Activated gamma-delta T cell (primary cell): ENCODE measurements at regions not wholly inside any gene's neighbourhood (a gene's known extent, or its start where the extent isn't known, plus 50 kb on each side); places are given as distances from the start of the nearest gene placed in this dataset.

ENCODE experiments used
- DNase-seq: peaks from one replicate; lab custom pipeline; 2025; lab: John Stamatoyannopoulos, UW

DNA sequence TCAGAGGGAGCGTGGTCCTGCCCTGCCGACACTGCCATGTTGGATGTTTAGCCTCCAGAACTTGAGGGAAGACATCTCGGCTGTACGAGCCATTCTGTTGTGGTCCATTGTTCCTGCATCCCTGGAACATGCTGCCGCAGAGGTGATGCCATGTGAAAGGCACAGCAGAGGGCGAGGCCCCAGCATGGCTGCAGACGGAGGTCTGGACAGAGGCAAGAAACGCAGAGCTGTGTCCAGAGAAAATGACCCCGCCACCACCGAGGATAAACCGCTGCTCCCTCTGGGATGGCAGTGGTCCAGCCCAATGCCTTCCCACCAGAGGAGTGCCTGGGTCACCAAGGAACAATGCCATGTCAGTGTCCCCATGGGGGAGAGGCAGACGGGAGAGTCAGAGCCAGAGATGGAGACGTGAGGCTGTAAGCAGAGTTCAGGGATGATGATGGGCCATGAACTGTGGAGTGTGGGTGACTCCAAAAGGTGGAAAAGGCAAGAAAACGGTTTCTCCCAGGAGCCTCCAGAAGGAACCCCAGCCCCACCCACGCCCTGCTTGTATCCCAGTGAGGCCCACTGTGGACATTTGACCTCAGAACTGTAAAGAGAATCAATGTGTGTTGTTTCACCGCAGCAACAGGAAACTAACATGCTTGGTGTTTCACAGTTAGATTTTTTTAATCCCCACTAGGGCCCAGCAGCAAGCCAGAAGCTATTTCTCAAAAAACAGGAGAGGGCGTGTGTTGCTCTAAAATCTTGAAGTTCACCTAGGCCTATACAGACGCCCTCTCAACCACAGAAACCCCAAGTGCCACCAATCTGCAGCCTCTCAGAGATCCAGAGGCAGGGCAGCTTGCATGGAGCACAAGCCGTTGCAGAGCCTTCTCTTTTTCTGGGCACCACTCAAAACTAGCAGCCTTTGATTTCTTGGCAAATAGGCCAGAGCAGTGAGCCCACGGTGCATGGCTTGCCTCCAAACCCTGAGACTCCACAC is 1422.9 kb downstream of the TBC1D22A start:
- no peak for DNase-seq

DNA sequence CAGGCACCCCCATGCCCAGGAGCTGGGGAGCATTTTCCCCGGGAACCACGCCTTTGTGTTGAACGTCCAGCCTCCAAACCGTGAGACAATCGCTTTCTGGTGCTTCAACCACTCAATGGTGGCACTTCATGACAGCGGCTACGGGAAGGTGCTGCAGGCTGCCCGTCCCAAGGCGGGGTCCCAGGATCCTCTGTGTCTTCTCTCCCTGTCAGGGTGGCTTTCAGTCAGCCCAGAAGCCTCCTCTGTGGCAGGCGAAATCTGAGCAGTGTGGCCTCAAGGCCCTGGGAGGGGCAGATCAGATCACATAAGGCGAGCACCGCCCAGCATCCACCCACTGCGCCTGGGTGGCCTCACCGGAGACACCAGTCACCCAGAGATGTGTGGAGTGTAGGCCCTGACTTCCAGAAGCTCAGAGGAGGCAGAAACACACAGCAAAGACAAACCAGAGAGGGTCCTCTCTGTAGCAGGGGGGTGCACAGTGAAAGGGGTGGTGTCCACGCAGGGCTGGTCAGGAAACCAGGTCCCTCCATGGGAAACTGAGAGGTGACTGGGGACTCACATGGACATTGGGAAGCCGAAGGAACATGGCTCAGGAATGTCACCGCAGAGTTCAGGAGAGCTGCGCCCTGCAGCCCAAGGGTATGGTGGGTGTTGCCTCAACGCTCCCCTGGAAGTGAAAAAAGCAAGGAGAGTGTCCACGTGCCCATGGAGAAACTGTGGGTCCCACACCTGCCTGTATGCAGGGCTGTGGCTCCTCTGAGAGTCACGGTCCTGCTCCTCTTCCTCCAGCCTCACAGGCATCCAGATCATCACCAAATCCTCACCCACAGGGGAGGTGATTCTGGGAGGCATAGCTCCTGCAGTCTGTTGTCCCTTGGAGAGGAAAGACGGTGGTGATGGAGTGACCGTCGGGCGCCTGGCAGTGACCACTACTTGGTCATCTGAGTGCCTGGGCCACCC is 1420.7 kb downstream of the TBC1D22A start:
- no peak for DNase-seq

DNA sequence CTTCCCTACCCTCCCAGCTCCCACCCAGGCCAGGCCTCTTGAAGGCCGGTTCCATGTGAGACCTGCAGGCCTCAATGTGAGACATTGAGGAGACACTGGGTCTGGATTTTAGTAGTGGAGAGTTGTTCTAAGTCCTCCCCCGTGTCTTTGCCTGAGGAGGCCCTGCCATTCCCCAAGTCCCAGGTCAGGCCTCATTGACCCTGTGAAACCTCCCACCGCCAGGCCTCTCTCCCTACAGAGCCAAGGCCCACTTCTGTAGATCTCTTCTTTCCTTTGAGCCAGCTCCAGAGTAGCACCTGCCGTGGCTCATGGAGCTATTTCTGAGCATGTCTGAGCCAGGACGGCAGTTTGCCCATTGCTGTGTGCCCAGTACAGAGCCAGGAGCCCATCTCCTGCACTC is 1419.6 kb downstream of the TBC1D22A start:
- no peak for DNase-seq

DNA sequence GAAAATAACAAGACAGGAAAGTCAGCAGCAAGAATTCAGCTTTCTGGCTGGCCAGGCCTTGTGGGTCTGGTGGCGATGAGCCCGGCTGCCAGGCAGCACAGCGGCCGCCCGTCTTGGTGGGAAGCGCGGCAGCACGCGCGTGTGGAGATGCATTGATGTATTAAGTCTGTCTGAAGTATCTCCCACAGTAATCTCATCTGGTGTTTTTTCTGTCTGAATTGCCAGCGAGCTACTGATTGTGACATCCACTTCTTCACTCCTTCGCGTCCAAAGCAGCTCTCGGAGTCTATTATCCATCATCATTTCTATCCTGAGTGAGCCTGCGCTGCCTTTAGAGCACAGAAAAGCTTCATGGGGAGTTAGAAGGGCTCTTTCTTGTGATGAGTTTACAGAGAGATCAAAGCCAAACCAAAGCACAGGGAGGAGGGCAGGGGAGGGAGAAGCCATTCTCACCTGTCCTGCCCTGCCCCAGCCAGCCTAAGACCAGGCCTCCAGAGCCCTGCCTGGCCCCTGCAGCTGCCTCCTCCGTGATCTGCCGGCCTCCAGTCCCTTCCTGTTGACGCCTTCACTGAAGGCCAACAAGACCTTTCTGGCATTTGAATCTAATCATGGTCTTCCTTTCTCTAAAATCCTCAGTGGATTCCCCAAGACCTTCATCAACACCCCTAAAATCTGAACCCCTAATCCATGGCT is 1419.0 kb downstream of the TBC1D22A start:
- no peak for DNase-seq

DNA sequence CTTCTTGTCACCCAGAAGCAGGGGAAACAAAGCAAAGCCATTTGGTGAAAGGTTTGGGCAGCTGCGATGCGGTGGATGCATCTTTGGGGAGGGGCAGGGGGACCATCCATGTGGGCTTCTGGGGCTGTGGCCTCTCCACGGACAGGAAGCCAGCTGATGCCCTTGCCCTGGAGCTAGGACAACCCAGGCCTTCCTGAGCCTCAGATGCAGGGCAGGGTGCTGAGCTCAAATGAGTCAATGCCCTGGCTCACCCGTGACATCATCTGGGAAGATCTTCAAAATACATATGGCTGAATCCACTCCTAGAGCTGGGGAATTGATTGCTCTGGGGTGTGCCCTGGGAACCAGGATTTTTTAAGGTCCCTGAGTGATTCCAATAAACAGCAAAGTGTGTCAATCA is 1418.2 kb downstream of the TBC1D22A start:
- DNase-seq, result no peak

DNA sequence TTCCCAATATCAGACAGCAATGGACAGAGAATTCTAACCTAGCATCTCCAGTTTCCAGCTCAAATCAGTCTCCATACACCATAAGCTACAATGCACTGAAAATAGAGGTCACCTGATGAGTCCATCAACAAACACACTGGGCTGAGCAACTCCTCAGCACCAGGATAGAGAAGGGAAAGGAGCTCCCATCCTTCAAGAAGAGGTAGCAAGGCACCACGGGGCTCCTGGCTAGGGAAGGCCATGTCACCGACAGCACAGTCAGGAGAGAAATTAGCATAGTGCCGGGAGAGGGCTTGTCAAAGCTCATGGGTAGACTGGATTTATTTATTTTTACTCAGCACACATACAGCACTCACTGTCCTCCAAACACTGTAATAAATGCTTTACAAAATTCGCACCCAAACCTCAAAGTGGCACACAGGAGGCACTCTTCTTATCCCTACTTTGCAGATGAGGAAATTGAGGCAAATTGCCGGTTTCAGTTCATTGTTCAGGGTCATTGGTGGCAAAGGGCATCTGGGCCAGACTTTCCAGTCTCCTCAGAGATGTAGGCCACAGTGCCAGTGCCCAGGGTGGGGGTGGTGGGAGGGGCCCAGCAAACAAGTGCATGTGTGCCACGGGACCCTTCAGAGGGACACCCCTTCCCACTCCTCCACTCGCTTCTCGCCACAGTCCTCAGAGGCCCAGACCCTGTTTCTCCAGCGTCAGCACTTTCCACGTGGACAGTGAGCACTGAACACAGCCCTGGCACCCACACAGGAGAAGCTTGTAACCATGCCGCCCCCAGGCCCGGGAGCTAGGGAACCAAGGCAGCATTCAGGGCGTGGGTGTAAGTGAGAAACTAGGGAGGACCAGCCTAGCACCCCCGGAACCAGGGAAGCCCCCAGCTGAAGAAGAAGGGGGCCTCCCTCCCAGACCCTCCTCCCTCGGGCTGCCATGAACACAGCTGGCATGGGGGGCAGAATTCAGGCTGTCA is 1417.4 kb downstream of the TBC1D22A start:
- DNase-seq, result no peak

DNA sequence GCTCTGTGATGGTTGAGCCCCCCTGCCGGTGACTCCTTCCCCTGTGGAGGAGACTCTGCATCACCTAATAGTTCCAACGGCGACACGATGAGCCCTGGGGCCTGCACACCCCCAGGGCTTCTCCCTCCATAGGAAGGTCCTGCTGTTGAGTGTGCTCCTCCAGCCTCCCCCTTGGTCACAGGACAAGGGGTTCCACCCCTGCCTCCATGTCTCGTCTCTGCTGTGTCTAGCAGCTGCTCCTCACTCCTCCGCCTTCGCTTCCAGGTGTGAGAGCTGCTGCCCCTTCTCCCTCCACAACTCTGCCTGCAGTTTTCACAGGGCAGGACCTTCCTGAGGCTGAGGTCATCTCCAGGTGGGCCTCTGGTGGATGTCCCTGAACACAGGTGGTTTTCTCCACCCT is 1416.1 kb downstream of the TBC1D22A start:
- no peak for DNase-seq

DNA sequence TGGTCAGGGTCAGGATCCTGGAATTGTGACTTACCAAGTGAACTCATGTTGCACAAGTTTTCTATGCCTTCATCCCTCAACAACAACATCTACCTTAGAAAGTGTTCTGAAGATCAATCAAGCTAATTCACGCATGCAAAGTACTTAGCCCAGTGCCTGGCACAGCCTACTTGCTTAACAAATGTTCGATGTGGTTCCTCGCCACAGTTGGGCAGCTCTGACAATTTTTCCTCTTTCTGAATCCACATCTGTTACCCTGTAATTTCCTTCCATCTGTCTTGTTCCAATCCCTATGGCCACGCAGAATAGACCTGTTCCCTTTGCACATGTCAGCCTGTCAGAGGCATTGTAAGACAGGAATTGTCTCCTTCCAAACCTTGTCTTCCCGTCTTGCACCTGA is 1415.2 kb downstream of the TBC1D22A start:
- DNase-seq, result no peak

DNA sequence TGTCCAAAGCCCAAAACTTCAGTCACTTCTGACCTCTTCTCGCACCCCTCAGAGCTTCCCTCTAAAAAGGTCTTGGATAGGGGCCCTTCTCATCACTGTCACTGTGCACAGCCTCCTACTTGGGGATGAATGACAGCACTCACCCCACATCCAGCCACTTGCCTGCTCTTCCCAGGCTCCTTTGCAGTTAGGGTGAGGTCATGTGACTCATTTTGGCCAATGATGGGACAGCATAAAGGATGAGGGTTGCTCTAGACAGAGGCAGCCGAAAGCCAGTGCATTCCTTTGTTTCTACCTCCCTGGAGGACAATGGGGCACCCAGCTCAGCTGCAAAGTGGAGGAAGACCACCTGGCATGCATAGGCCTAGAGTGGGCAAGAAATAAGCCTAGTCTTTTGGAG is 1413.3 kb downstream of the TBC1D22A start:
- DNase-seq, result no peak

DNA sequence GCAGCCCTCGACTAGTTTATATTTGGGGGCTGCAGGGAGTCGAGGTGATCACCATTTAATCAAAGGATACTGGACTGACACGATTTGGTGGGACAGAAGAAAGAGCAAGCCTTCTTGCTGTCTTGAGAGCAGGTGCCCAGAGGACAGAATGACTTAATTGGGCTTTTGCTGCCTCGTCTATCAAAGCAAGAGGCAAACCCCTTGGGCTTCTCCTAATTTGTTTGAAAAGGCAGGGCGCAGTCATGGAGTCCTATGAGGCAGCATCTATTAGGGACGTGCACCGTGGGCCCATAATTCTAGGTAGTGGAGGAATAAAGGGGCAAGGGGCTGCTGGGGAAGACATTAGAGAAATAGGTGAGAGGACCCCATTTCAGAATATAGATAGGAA is 1411.3 kb downstream of the TBC1D22A start:
- no peak for DNase-seq

DNA sequence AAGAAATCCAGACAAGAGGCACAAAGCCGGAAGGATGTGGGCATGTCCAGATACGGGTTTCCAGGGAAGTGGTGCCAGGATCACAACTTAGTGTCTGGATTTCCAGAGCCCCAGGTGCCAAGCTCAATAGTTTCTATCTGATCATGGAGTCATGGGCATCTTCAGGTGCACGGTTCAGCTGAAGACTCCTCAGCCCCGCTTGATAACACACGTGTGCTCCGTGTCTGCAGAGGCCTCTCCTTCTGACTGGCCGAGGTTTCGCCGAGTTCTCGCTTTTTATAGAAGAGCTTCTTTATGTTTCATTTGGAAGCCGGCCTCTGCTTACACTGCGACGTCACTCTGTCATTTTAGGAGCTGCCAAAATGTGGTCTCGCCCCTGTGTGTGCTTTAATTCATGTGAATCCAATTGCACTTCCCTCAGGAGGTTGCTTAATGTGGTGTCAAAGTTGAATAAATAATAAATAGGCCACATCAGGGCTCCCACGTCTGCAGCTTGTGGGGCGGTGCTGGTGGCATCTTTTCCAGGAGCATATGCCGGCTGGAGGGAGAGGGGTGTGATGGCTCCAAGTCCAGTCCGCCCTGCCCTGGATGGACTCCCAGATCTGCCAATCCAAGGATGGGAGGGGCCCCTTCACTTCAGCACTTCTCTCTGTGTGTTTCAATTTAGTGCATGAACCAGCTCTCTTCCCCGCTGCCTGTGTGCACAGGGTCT is 1410.8 kb downstream of the TBC1D22A start:
- no peak for DNase-seq

DNA sequence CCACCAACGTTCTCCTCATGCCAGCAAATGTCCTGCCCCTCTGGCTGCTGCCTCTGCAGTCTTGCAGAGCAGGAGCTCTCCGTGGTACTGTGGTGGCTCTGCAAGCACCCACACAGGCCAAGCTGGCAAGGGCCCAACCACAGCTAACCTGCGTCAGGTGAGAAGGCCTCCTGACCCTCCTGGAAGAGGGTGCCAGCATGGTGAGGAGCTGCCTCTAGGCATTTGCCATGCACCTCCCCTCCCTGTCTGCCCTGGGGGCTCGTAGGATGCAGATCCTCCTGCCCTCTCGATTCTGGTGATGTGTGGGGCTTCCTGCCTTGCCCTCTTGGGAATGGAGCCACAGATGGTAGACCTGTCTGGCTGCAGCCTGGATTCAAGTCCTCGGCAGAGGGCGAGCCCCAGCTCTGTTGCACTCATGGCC is 1408.8 kb downstream of the TBC1D22A start:
- DNase-seq, result no peak

DNA sequence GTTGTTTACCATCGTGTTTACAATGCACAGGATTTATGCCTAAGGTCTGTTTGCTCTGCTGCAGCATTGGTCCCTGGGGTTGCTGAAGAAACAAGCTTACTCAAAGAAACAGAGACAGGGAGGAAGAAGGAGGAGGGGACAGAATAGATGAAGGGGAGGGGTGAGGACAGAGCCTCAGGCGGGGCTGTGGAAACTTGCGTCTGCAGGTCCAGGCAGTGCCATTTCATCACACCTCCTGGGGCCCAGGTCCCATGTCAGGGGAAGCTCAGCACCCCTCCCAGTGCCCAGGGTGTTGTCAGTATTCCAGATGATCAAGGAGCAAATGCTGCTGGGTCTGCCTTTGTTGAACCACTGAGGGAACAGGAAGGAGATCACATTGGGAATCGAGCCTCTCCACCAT is 1406.8 kb downstream of the TBC1D22A start:
- DNase-seq, result no peak

DNA sequence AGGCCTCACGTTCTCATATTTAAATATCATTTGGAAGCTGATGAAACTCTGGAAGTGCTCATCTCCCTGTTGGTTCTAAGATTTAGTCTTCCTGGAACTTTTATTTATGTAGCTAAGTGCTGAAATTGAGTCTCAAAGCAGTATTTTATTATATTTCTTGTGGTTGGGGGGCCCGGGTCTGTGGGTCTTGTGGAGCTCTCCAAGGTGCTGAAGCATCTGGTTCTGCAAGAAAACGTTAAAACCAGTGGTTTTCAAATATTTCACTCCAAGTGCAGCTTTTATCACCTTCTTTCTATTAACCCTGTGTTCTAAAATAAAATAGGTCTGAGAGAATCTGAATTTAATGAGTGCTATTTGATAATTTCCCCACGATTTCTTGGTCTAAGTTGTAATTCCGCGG is 1404.8 kb downstream of the TBC1D22A start:
- DNase-seq, result no peak

DNA sequence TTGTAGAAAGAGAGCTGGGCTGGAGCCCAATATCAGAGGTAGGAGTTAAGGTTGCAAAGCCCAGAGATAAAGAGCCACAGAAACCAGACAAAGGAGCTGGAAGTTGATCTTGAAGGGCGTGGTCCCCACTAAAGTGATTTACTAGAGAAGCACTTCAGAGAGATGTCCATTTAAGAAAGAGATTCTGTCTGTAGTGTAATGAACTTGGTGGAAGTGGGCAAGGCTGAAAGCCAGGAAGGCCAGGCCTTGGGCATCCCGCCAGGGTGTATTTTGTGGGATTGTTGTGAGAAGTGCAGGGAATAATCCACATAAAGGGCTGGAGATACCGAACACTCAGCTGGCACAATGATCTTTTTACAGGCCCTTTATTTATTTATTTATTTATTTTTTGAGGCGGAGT is 1398.8 kb downstream of the TBC1D22A start:
- no peak for DNase-seq

DNA sequence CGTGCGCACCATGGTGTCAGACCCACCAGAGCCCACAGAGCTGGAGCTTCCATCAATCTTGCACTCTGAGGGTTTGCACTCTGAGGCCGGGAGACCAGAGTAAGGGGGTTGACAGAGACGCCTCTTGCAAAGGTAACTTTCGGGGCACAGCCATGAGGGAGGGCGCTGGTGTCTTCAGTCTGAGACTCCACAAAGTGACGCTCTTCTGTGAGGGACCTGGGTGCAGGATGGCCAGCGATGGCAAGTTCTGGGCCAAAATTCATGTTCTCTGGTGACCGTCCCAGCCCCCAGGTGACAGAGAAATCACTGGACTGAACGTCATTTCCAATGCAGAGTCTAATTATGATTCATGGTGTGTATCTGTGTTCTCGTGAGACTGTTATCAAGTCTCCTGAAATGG is 1395.2 kb downstream of the TBC1D22A start:
- DNase-seq, result no peak

DNA sequence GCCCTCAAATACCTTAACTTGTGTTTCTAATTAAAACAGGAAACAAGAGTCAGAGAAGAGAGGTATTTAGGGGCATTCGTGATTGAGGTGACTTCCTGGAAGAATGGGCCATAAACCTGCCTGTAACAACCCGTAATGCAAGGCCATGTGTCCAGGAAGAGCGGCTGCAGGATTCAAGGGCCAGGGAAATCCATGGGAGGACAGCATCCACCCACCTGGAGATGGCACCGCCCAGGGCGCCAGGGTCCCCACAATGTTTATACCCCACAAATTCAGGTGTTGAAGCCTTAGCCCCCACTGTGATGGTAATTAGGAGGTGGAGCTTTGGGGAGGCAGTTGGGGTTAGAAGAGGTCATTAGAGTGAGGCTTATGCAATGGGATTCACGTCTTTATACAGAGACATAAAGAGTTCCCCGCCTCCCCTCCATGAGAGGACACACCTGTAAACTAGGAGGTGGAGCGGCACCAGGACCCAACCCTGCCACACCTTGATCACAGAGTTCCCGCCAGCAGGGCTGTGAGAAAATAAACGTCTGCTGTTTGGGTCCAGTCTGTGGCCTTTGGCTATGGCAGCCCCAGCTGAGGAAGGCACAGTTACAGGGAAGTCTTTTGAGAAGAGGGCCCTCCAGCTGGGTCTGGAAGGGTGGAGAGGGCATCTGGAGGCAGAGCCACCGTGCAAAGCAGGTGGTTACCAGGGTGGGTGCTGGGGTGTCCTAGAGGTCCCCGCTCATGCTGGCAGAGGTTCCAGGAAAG is 1394.3 kb downstream of the TBC1D22A start:
- DNase-seq, result no peak

DNA sequence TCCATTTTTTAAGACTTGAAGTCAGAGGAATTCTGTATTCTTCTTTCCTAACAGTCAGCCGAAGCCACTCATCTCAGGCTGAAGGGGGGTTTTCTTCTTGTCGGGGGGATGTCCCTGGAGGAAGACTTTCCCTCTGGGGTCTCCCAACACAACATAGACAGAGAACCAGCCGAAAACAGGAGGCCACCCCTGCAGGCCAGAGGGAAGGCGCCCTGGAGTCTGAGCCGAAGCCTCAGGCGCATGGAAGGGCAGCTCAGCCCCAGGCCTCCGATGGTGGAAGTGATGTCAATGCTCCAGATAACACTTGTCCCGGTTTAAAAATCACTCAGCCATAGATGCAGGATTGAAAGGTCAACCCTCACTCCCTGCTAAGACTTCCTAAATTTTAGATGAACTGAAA is 1393.0 kb downstream of the TBC1D22A start:
- no peak for DNase-seq

DNA sequence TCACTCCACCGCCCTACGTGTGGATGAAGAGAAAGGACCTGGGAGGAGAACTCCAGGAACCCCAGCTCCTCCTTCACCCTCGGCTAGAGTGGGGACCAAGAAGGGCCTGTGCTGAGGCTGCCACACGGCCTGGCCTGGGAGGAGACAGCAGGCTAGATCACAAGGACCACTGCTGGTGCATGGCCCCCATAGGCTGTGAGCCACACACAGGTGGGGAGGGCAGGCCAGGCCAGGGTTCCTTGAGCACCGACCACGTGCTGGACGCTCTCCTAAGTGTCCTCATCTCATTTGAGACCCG is 1392.4 kb downstream of the TBC1D22A start:
- DNase-seq, result no peak
